Mucosa of descending colon (tissue), 3 donors: ENCODE measurements at regions not wholly inside any gene's neighbourhood (a gene's known extent, or its start where the extent isn't known, plus 50 kb on each side); places are given as distances from the start of the nearest gene placed in this dataset.
A peak's percentile ranks its signal among the peaks of the same experiment; 100 is the strongest.

Source experiments
- ATAC-seq: fragments of 200-7000 bp; cut with Tn5 transposase; one replicate; pipeline ENCODE4 v1.9.1; 2020; ENCODE audit warnings: mild to moderate bottlenecking, moderate library complexity
- DNase-seq, 3 donors: peaks; one replicate each; pipeline ENCODE4 v3.0.0-alpha.2; 2020
- H3K36me3 ChIP-seq: fragments of 200-600 bp; one replicate; pipeline ENCODE4 v1.8.0; 2021; ENCODE audit warnings: low read depth, mild to moderate bottlenecking
- H3K4me1 ChIP-seq: fragments of 200-600 bp; one replicate; pipeline ENCODE4 v1.8.0; 2021; ENCODE audit warnings: low read depth, mild to moderate bottlenecking
- H3K4me3 ChIP-seq: fragments of 200-600 bp; one replicate; pipeline ENCODE4 v1.8.0; 2021; ENCODE audit warnings: mild to moderate bottlenecking
- H3K9me3 ChIP-seq: fragments of 200-600 bp; one replicate; pipeline ENCODE4 v1.8.0; 2021; ENCODE audit warnings: mild to moderate bottlenecking
- CTCF ChIP-seq: fragments of 200-600 bp; IDR thresholded peaks from one replicate; pipeline ENCODE4 v1.8.0; 2022; ENCODE audit warnings: antibody characterized with exemption, mild to moderate bottlenecking
- intact Hi-C, 2 donors: fragments of 100-400 bp; cut with DNase I in 1 of 2; cut with micrococcal nuclease in 1 of 2; formaldehyde crosslinking; loops; one replicate each; pipeline versions ENCODE4 v1.11.0 to v1.11.1; 2022; cut with DNase I, micrococcal nuclease
- donor health status: DM: no; HTN: no; CAD: no; lungs with moderate emphysema.
- donor health status: DM: no; HTN: no; CAD: no.
- donor health status: DM: no; HTN: yes; CAD: no.

GRCh38 chr6:71529026-71529425 lies 240.4 kb downstream of the OGFRL1 start:
- intact Hi-C loops = no loop called here
- no peaks in the 10 kb centered on the region for H3K4me1 ChIP-seq
- H3K36me3 ChIP-seq = no peaks in the 10 kb centered on the region
- H3K9me3 ChIP-seq = no peaks in the 10 kb centered on the region
- DNase-seq (no peak), ATAC-seq (no peak)
- H3K4me3 ChIP-seq = no peak overlapping the region
- no peak for TF ChIP-seq CTCF

GRCh38 chr6:71529769-71530168 lies 241.2 kb downstream of the OGFRL1 start:
- no peak for ATAC-seq
- Histone ChIP-seq H3K4me3 (no peak overlapping the region), H3K4me1 (no peaks in the 10 kb centered on the region), H3K36me3 (no peaks in the 10 kb centered on the region), H3K9me3 (no peaks in the 10 kb centered on the region)
- no peak for TF ChIP-seq CTCF
- intact Hi-C loops = loop anchor here in 1 of 2 donors (10.0 kb wide), 1 partner anchor 555 kb away; no protein-coding TSS in a partner anchor
- DNase-seq = no peak

- no peak for ATAC-seq
- DNase-seq = no peak
- Histone ChIP-seq H3K36me3 (no peaks in the 10 kb centered on the region), H3K4me3 (no peak overlapping the region), H3K4me1 (no peaks in the 10 kb centered on the region), H3K9me3 (no peaks in the 10 kb centered on the region)
- intact Hi-C loops = loop anchor here in 1 of 2 donors (10.0 kb wide), 1 partner anchor 554 kb away; no protein-coding TSS in a partner anchor
- TF ChIP-seq CTCF = no peak
These were observed 242.4 kb downstream of the OGFRL1 start for GRCh38 chr6:71531006-71531405.

GRCh38 chr6:71531841-71532240 lies 243.2 kb downstream of the OGFRL1 start:
- Histone ChIP-seq H3K4me1 (no peaks in the 10 kb centered on the region), H3K9me3 (no peaks in the 10 kb centered on the region), H3K4me3 (no peak overlapping the region), H3K36me3 (no peaks in the 10 kb centered on the region)
- TF ChIP-seq CTCF = no peak
- ATAC-seq (no peak), DNase-seq (no peak)
- intact Hi-C loops = loop anchor here in 1 of 2 donors (10.0 kb wide), 1 partner anchor 553 kb away; no protein-coding TSS in a partner anchor

- TF ChIP-seq CTCF = peak; percentile 26
- Histone ChIP-seq H3K9me3 (no peaks in the 10 kb centered on the region), H3K4me1 (no peaks in the 10 kb centered on the region), H3K36me3 (no peaks in the 10 kb centered on the region), H3K4me3 (no peak overlapping the region)
- intact Hi-C loops = loop anchor here in 1 of 2 donors (10.0 kb wide), 1 partner anchor 551 kb away; no protein-coding TSS in a partner anchor
- ATAC-seq (no peak), DNase-seq (peak in 1 of 3 donors; percentile 31)
These were observed 245.3 kb downstream of the OGFRL1 start for GRCh38 chr6:71533939-71534379.

GRCh38 chr6:71534921-71535320 lies 246.3 kb downstream of the OGFRL1 start:
- no peaks in the 10 kb centered on the region for H3K4me1 ChIP-seq
- TF ChIP-seq CTCF = no peak
- no peak for DNase-seq
- H3K9me3 ChIP-seq = no peaks in the 10 kb centered on the region
- H3K4me3 ChIP-seq = no peak overlapping the region
- no peak for ATAC-seq
- intact Hi-C loops = loop anchor here in 1 of 2 donors (10.0 kb wide), 1 partner anchor 550 kb away; no protein-coding TSS in a partner anchor
- no peaks in the 10 kb centered on the region for H3K36me3 ChIP-seq
